BJ (cell line): ENCODE measurements at regions not wholly inside any gene's neighbourhood (a gene's known extent, or its start where the extent isn't known, plus 50 kb on each side); places are given as distances from the start of the nearest gene placed in this dataset.

Experiments used
- CTCF ChIA-PET: fragments of 350-600 bp; formaldehyde crosslinking; extraction: SDS; loops from one replicate; lab custom pipeline; 2021; ENCODE audit warnings: antibody characterized with exemption, inconsistent platforms; lab: Yijun Ruan, JAX
- POLR2A ChIA-PET: fragments of 300-600 bp; sonication (Branson Sonifier 250); formaldehyde crosslinking; extraction: SDS; loops from one replicate; lab custom pipeline; 2021; ENCODE audit warnings: antibody characterized with exemption; lab: Charles Lee
- DNase-seq: peaks from one replicate; pipeline ENCODE4 v3.0.0-alpha.2; 2011; ENCODE audit warnings: low read depth
- H3K27me3 ChIP-seq: 2 replicates; pipeline ENCODE4 v1.6.0; 2011; ENCODE audit warnings: low read length; ENCODE audit not compliant: control insufficient read depth, insufficient read depth
- H3K36me3 ChIP-seq: 2 replicates; pipeline ENCODE4 v1.5.1; 2011; ENCODE audit warnings: low read length; ENCODE audit not compliant: control insufficient read depth, insufficient read depth
- H3K4me3 ChIP-seq: 2 replicates; pipeline ENCODE4 v1.5.1; 2011; ENCODE audit warnings: low read depth, mild to moderate bottlenecking, control low read depth, low read length
- CTCF ChIP-seq: IDR thresholded peaks from 2 replicates; pipeline ENCODE4 v1.5.1; 2011; ENCODE audit warnings: low read depth, mild to moderate bottlenecking, control low read depth, inconsistent platforms, low read length, moderate library complexity; ENCODE audit not compliant: insufficient read depth

- H3K27me3 ChIP-seq: no peaks in the 10 kb centered on the region
- no peaks in the 10 kb centered on the region for H3K36me3 ChIP-seq
- ChIA-PET CTCF (interaction anchor here (0.6 kb wide), 1 partner anchor 67 kb away, joined by 3 read pairs; no protein-coding TSS in a partner anchor), POLR2A (no interaction called here)
- TF ChIP-seq CTCF: no peak
- no peak overlapping the region for H3K4me3 ChIP-seq
- DNase-seq: no peak
These were observed 591.3 kb downstream of the LRFN5 start for GRCh38 chr14:42198010-42198409.

- Histone ChIP-seq H3K27me3 (no peaks in the 10 kb centered on the region), H3K36me3 (no peaks in the 10 kb centered on the region), H3K4me3 (no peak overlapping the region)
- POLR2A ChIA-PET: interaction anchor here (0.5 kb wide), 1 partner anchor 72 kb away, joined by 3 read pairs; no protein-coding TSS in a partner anchor
- CTCF ChIA-PET: no interaction called here
- peak; percentile 97 for DNase-seq
- no peak for TF ChIP-seq CTCF
These were observed 586.3 kb downstream of the LRFN5 start for GRCh38 chr14:42192738-42193653.

- ChIA-PET POLR2A (no interaction called here), CTCF (no interaction called here)
- no peak for DNase-seq
- Histone ChIP-seq H3K36me3 (no peaks in the 10 kb centered on the region), H3K27me3 (no peaks in the 10 kb centered on the region), H3K4me3 (no peak overlapping the region)
- TF ChIP-seq CTCF: no peak
These were observed 584.1 kb downstream of the LRFN5 start for GRCh38 chr14:42190744-42191143.

GRCh38 chr14:42187846-42188245, 581.2 kb downstream of the LRFN5 start:
- ChIA-PET CTCF (no interaction called here), POLR2A (no interaction called here)
- Histone ChIP-seq H3K36me3 (no peaks in the 10 kb centered on the region), H3K4me3 (no peak overlapping the region), H3K27me3 (no peaks in the 10 kb centered on the region)
- DNase-seq: no peak
- no peak for TF ChIP-seq CTCF

- POLR2A ChIA-PET: no interaction called here
- Histone ChIP-seq H3K4me3 (no peak overlapping the region), H3K36me3 (no peaks in the 10 kb centered on the region), H3K27me3 (no peaks in the 10 kb centered on the region)
- no peak for TF ChIP-seq CTCF
- CTCF ChIA-PET: no interaction called here
- DNase-seq: no peak
These were observed 579.0 kb downstream of the LRFN5 start for GRCh38 chr14:42185718-42186117.
